Fibroblast of villous mesenchyme (primary cell): ENCODE measurements at regions not wholly inside any gene's neighbourhood (a gene's known extent, or its start where the extent isn't known, plus 50 kb on each side); places are given as distances from the start of the nearest gene placed in this dataset.

ENCODE experiments used
- DNase-seq: peaks from one replicate; pipeline ENCODE4 v3.0.0-alpha.2; 2010; ENCODE audit warnings: low read depth
- H3K4me3 ChIP-seq: 2 replicates; pipeline ENCODE4 v1.5.1; 2011; ENCODE audit warnings: low read depth, mild to moderate bottlenecking, low read length
- TF ChIP-seq, protein P1 (sequence below): IDR thresholded peaks from 2 replicates; pipeline ENCODE4 v1.5.1; 2012; ENCODE audit warnings: low read depth, mild to moderate bottlenecking, low read length; ENCODE audit not compliant: insufficient read depth

GRCh38 chr10:105726149-105726548 is 1085.1 kb downstream of the SORCS3 start:
- no peak overlapping the region for H3K4me3 ChIP-seq
- TF ChIP-seq, protein P1, sequence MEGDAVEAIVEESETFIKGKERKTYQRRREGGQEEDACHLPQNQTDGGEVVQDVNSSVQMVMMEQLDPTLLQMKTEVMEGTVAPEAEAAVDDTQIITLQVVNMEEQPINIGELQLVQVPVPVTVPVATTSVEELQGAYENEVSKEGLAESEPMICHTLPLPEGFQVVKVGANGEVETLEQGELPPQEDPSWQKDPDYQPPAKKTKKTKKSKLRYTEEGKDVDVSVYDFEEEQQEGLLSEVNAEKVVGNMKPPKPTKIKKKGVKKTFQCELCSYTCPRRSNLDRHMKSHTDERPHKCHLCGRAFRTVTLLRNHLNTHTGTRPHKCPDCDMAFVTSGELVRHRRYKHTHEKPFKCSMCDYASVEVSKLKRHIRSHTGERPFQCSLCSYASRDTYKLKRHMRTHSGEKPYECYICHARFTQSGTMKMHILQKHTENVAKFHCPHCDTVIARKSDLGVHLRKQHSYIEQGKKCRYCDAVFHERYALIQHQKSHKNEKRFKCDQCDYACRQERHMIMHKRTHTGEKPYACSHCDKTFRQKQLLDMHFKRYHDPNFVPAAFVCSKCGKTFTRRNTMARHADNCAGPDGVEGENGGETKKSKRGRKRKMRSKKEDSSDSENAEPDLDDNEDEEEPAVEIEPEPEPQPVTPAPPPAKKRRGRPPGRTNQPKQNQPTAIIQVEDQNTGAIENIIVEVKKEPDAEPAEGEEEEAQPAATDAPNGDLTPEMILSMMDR = no peak
- DNase-seq = no peak

GRCh38 chr10:105725007-105725406 is 1083.9 kb downstream of the SORCS3 start:
- TF ChIP-seq, protein P1 = no peak
- no peak for DNase-seq
- H3K4me3 ChIP-seq = no peak overlapping the region

- no peak for DNase-seq
- TF ChIP-seq, protein P1 = no peak
- H3K4me3 ChIP-seq = no peak overlapping the region
Measured at GRCh38 chr10:105718207-105718995, 1077.3 kb downstream of the SORCS3 start.

- no peak overlapping the region for H3K4me3 ChIP-seq
- DNase-seq = no peak
- TF ChIP-seq, protein P1 = no peak
Measured at GRCh38 chr10:105714728-105715127, 1073.6 kb downstream of the SORCS3 start.

- DNase-seq = no peak
- TF ChIP-seq, protein P1 = no peak
- no peak overlapping the region for H3K4me3 ChIP-seq
Measured at GRCh38 chr10:105707603-105708002, 1066.5 kb downstream of the SORCS3 start.

DNA sequence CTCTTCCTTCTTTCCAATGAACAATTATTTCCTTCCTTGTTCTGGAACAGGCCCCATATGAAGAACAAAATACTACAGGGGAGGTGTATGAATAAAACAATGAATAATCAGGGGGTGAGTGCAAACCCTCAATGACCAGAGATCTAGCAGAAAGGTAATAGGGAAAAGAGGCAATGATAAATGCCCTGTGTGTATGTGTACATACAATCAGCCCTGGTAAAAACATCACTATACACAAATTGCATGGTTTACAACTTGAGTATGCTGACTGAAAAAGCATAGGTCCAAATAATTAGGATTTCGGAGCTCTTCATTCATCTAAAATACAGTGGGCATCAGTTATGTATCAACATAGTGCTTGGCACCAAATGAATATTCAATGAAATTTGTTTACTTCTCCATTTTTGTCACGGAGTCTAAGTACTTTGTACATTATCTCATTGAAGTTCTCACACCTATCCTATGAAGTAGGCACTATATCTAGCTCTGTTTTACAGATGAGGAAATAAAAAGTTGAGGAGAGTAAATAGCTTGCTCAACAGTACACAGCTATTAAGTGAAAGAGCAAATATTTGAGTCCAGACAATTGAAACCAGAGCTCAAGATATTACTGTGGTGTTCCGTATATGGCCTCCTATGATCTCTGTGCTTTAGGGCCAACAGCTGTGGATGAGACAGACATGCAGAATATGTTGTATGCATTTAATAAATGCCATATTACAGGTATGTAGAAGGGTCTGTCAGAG is 1065.4 kb downstream of the SORCS3 start:
- DNase-seq = no peak
- TF ChIP-seq, protein P1 = no peak

More for the DNA sequence above, 1065.4 kb downstream of the SORCS3 start:
- H3K4me3 ChIP-seq = no peak overlapping the region
